GM12878 (cell line): ENCODE measurements at regions not wholly inside any gene's neighbourhood (a gene's known extent, or its start where the extent isn't known, plus 50 kb on each side); places are given as distances from the start of the nearest gene placed in this dataset.

Experiments used
- ATAC-seq: fragments of 200-7000 bp; cut with Tn5 transposase; 3 replicates; pipeline ENCODE4 v1.9.1; 2020; ENCODE audit warnings: mild to moderate bottlenecking, moderate library complexity
- BruUV-seq: library from RNA; stranded (reverse); fragments of 400-500 nt; replicated peaks from 2 replicates; lab custom pipeline; 2021; lab: Mats Ljungman, UMichigan
- CTCF ChIA-PET: fragments of 300-600 bp; sonication (Branson Sonifier 250); formaldehyde crosslinking; extraction: SDS; loops from one replicate; lab custom pipeline; 2021; ENCODE audit warnings: inconsistent platforms; lab: Yijun Ruan, JAX
- POLR2A ChIA-PET: fragments of 350-600 bp; formaldehyde crosslinking; extraction: SDS; loops from one replicate; lab custom pipeline; 2021; ENCODE audit warnings: inconsistent platforms; lab: Charles Lee
- RAD21 ChIA-PET: fragments of 300-600 bp; sonication (Branson Sonifier 250); formaldehyde crosslinking; loops from one replicate; lab custom pipeline; 2023; ENCODE audit warnings: antibody characterized with exemption; ENCODE audit not compliant: unreplicated experiment; lab: Charles Lee
- SMC1A ChIA-PET: fragments of 300-600 bp; sonication (Branson Sonifier 250); formaldehyde crosslinking; loops from one replicate; lab custom pipeline; 2023; ENCODE audit not compliant: unreplicated experiment, uncharacterized antibody; lab: Charles Lee
- DNase-seq: peaks from one replicate; pipeline ENCODE4 v3.0.0-alpha.2; 2011; ENCODE audit warnings: low read depth, low spot score
- FAIRE-seq: peaks from 3 replicates; lab custom pipeline; 2011; peaks lifted over from hg19 to GRCh38; lab: Jason Lieb, UNC
- H2AFZ ChIP-seq: 2 replicates; pipeline ENCODE4 v1.6.0; 2011; ENCODE audit warnings: low read depth, low read length, control low read depth; ENCODE audit not compliant: control insufficient read depth
- H3K27ac ChIP-seq: 2 replicates; pipeline ENCODE4 v1.5.1; 2011; ENCODE audit warnings: control low read depth; ENCODE audit not compliant: control insufficient read depth, insufficient read depth
- H3K27me3 ChIP-seq, 2 experiments: replicated peaks in 1 of 2; 2 replicates each; pipeline versions ENCODE4 v1.6.0 to v1.6.1; 2011; ENCODE audit warnings: low read length in 1 of 2; ENCODE audit not compliant: control insufficient read depth in 2 of 2, insufficient read depth in 2 of 2
- H3K36me3 ChIP-seq, 2 experiments: 2 replicates each; pipeline ENCODE4 v1.5.1; 2011; ENCODE audit warnings: low read length in 1 of 2; ENCODE audit not compliant: control insufficient read depth in 2 of 2, insufficient read depth in 2 of 2
- H3K4me1 ChIP-seq: 2 replicates; pipeline ENCODE4 v1.6.1; 2011; ENCODE audit warnings: mild to moderate bottlenecking, low read length, moderate library complexity, mixed read lengths; ENCODE audit not compliant: control insufficient read depth, insufficient read depth
- H3K4me2 ChIP-seq: 2 replicates; pipeline ENCODE4 v1.6.0; 2011; ENCODE audit warnings: control low read depth; ENCODE audit not compliant: control insufficient read depth, insufficient read depth
- H3K4me3 ChIP-seq: fragments of 200-600 bp; sonication (generic); 2 replicates; pipeline ENCODE4 v1.5.1; 2016
- H3K79me2 ChIP-seq: 2 replicates; pipeline ENCODE4 v1.6.0; 2011; ENCODE audit warnings: low read length; ENCODE audit not compliant: control insufficient read depth, insufficient read depth
- H3K9ac ChIP-seq: 2 replicates; pipeline ENCODE4 v1.8.0; 2011; ENCODE audit warnings: low read length, control low read depth, mixed read lengths; ENCODE audit not compliant: control insufficient read depth, insufficient read depth
- H3K9me3 ChIP-seq: replicated peaks from 3 replicates; pipeline ENCODE4 v1.5.1; 2011; ENCODE audit warnings: mild to moderate bottlenecking, low read length; ENCODE audit not compliant: control insufficient read depth, insufficient read depth
- H4K20me1 ChIP-seq: 2 replicates; pipeline ENCODE4 v1.6.0; 2011; ENCODE audit not compliant: control insufficient read depth, insufficient read depth
- SMARCA5 ChIP-seq: fragments of 450-650 bp; IDR thresholded peaks from 2 replicates; pipeline ENCODE4 v1.6.1; 2017; ENCODE audit warnings: mild to moderate bottlenecking
- WGBS: methylation state at CpG from one replicate; pipeline ENCODE4 v1.1.6; 2016; ENCODE audit warnings: low lambda C conversion rate; ENCODE audit not compliant: insufficient replicate concordance, insufficient coverage; ENCODE audit errors: missing lambda C conversion rate; 5-methylcytosine and 5-hydroxymethylcytosine counted together
- in situ Hi-C: fragments of 300-500 bp; cut with MboI; formaldehyde crosslinking; loops from 9 replicates; pipeline ENCODE4 v1.14.3; 2018; ENCODE audit warnings: mixed read lengths
- intact Hi-C: fragments of 100-400 bp; cut with micrococcal nuclease; formaldehyde crosslinking; loops from one replicate; pipeline ENCODE4 v1.14.2; 2022; ENCODE audit not compliant: unreplicated experiment
- TF ChIP-seq, protein P1 (sequence below): IDR thresholded peaks from 2 replicates; pipeline ENCODE4 v1.6.1; 2011; ENCODE audit warnings: mild to moderate bottlenecking, low read depth, low read length, moderate library complexity; ENCODE audit not compliant: insufficient replicate concordance
- TF ChIP-seq, protein P2 (sequence below): fragments of 450-650 bp; IDR thresholded peaks from 2 replicates; pipeline ENCODE4 v1.6.1; 2016; ENCODE audit warnings: mild to moderate bottlenecking
- TF ChIP-seq, protein P3 (sequence below): IDR thresholded peaks from 2 replicates; pipeline ENCODE4 v1.6.1; 2011; ENCODE audit warnings: borderline replicate concordance, low read depth, mild to moderate bottlenecking, moderate library complexity, low read length; ENCODE audit not compliant: insufficient read depth, poor library complexity, severe bottlenecking

DNA sequence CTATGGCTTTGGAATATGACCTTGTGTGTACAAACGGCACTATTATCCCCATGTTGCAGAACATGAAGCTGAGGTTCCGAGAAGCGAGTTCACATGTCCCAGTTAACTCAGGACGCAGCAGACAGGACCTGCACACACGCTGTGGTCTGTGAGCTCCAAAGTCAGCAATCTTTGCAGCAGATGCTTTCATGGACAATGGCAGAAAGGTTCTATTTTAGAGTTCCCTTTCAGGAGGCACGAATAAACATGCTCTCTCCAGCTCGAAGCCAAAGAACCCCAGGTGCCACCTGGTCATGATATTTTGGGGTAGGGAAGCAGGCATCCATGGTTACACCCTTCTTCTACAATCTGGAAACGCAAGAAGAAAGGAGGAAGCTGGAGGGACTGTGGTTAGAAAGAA is 412.0 kb downstream of the TMEM114 start:
- no TSS peak for BruUV-seq
- intact Hi-C loops, result no loop called here
- POLR2A ChIA-PET, result no interaction called here
- H3K79me2 ChIP-seq, result no peaks in the 10 kb centered on the region
- no peak overlapping the region for H3K4me2 ChIP-seq
- TF ChIP-seq, protein P1, sequence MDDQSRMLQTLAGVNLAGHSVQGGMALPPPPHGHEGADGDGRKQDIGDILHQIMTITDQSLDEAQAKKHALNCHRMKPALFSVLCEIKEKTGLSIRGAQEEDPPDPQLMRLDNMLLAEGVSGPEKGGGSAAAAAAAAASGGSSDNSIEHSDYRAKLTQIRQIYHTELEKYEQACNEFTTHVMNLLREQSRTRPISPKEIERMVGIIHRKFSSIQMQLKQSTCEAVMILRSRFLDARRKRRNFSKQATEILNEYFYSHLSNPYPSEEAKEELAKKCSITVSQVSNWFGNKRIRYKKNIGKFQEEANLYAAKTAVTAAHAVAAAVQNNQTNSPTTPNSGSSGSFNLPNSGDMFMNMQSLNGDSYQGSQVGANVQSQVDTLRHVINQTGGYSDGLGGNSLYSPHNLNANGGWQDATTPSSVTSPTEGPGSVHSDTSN, result no peak
- TF ChIP-seq, protein P2, sequence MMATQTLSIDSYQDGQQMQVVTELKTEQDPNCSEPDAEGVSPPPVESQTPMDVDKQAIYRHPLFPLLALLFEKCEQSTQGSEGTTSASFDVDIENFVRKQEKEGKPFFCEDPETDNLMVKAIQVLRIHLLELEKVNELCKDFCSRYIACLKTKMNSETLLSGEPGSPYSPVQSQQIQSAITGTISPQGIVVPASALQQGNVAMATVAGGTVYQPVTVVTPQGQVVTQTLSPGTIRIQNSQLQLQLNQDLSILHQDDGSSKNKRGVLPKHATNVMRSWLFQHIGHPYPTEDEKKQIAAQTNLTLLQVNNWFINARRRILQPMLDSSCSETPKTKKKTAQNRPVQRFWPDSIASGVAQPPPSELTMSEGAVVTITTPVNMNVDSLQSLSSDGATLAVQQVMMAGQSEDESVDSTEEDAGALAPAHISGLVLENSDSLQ, result no peak
- no peak for TF ChIP-seq SMARCA5
- TF ChIP-seq, protein P3, sequence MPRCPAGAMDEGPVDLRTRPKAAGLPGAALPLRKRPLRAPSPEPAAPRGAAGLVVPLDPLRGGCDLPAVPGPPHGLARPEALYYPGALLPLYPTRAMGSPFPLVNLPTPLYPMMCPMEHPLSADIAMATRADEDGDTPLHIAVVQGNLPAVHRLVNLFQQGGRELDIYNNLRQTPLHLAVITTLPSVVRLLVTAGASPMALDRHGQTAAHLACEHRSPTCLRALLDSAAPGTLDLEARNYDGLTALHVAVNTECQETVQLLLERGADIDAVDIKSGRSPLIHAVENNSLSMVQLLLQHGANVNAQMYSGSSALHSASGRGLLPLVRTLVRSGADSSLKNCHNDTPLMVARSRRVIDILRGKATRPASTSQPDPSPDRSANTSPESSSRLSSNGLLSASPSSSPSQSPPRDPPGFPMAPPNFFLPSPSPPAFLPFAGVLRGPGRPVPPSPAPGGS, result no peak
- TF ChIP-seq, all 136 proteins: peak for 0
- DNase-seq (no peak), ATAC-seq (no peak), FAIRE-seq (no peak)
- no peak overlapping the region for H3K27ac ChIP-seq
- H3K27me3 ChIP-seq, result no peaks in the 10 kb centered on the region
- ChIA-PET SMC1A (no interaction called here), CTCF (no interaction called here), RAD21 (no interaction called here)
- in situ Hi-C loops, result no loop called here
- no peaks in the 10 kb centered on the region for H3K4me1 ChIP-seq
- WGBS, result 11% methylated on average over 8 of the region's 8 CpGs
- H3K4me3 ChIP-seq, result no peak overlapping the region
- H3K36me3 ChIP-seq, result no peaks in the 10 kb centered on the region
- no peak overlapping the region for H3K9ac ChIP-seq
- no peak overlapping the region for H2AFZ ChIP-seq
- H3K9me3 ChIP-seq, result no peaks in the 10 kb centered on the region
- H4K20me1 ChIP-seq, result no peaks in the 10 kb centered on the region
